ENCODE measurements at regions not wholly inside any gene's neighbourhood (a gene's known extent, or its start where the extent isn't known, plus 50 kb on each side); places are given as distances from the start of the nearest gene placed in this dataset.

DNA sequence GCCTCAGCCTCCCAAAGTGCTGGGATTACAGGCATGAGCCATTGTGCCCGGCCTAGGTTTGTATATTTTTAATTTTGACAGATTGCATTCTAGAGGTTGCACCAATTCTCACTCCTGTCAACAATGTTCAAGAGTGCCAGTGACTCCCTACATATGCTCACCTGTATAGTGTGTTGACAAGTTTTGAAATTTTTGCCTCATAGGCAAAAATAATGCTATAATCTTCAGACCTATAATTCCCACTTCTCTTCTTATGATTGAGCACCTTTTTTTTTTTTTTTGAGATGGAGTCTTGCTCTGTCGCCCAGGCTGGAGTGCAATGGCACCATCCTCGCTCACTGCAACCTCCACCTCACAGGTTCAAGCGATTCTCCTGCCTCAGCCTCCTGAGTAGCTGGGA, 139.7 kb downstream of the EVX1 start:
- TF ChIP-seq, protein P1, sequence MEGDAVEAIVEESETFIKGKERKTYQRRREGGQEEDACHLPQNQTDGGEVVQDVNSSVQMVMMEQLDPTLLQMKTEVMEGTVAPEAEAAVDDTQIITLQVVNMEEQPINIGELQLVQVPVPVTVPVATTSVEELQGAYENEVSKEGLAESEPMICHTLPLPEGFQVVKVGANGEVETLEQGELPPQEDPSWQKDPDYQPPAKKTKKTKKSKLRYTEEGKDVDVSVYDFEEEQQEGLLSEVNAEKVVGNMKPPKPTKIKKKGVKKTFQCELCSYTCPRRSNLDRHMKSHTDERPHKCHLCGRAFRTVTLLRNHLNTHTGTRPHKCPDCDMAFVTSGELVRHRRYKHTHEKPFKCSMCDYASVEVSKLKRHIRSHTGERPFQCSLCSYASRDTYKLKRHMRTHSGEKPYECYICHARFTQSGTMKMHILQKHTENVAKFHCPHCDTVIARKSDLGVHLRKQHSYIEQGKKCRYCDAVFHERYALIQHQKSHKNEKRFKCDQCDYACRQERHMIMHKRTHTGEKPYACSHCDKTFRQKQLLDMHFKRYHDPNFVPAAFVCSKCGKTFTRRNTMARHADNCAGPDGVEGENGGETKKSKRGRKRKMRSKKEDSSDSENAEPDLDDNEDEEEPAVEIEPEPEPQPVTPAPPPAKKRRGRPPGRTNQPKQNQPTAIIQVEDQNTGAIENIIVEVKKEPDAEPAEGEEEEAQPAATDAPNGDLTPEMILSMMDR (IDR thresholded peaks at IDR 0.05): no peak
- TF ChIP-seq POLR2A (IDR thresholded peaks at IDR 0.05): no peak
